CD4-positive, alpha-beta T cell treated with Interleukin-17A for 1 hour (primary cell): ENCODE measurements at regions not wholly inside any gene's neighbourhood (a gene's known extent, or its start where the extent isn't known, plus 50 kb on each side); places are given as distances from the start of the nearest gene placed in this dataset.

ENCODE experiments used
- DNase-seq: peaks from one replicate; pipeline ENCODE4 v3.0.0-alpha.2; 2020

DNA sequence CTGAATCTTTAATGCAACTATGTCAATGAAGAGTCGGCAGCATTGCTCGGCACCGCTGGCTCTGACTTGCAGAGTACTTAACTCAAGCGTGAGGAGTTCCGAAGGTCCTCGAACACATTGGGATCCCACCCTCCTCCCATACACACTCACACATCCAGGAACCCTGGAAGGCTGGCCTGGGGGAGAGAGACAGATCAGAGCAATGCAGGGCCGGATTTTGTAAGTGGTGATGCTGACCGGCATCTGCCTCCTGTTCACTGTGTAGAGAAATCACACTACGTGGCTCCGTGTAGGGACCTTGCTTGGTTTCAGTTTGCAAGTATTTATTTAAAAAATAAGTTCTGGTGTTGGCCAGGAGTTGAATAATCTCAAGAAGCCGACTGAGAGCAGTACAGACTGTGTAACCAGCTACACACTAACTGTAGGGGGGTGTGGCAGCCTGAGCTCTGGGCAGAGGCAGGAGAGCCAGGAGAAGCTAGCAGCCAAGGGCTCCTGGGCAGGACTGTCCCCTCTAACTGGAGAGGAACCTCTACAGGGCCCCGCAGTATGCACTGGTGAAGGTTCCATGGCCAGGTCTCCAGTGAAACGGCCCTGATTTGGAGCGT, 190.2 kb upstream of the TNRC6C start:
- DNase-seq, result no peak

DNA sequence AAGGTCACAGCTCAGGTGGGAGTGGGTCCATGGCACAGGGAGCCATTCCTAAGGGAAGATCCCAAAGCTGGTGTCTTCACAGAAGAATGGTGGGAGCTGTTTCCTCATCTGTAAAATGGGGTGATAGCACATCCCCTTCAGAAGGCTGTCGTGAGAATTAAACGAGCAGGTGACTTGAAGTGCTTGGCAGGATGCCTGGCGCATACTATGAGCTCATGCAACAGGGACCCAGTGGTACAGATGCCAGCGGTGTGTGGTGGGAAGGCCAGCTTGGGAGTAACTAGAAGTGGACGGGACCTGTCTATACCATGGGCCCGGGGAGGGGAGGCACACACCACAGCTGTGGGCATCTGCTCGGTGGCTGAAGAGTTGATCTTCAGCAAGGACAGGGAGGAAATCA, 189.3 kb upstream of the TNRC6C start:
- DNase-seq, result no peak

DNA sequence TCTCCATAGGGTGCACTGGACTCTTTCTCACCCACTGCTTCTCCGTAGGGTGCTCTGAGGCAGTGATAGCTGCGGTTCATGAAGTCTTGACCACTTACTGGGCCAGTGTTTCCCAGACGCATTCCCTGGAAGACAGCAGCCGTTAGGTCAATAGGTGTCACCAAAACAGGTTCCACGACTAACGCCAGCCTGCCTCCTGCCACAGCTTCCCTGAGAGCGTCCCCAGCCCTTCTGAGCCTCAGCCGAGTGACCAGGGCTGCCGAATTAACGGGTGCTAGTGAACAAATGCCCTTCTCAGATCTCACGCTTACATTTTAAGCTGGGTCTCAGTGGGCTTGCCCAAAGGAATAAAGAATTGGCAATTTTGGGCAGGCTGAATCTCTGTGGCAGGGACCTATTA, 188.7 kb upstream of the TNRC6C start:
- DNase-seq, result no peak

DNA sequence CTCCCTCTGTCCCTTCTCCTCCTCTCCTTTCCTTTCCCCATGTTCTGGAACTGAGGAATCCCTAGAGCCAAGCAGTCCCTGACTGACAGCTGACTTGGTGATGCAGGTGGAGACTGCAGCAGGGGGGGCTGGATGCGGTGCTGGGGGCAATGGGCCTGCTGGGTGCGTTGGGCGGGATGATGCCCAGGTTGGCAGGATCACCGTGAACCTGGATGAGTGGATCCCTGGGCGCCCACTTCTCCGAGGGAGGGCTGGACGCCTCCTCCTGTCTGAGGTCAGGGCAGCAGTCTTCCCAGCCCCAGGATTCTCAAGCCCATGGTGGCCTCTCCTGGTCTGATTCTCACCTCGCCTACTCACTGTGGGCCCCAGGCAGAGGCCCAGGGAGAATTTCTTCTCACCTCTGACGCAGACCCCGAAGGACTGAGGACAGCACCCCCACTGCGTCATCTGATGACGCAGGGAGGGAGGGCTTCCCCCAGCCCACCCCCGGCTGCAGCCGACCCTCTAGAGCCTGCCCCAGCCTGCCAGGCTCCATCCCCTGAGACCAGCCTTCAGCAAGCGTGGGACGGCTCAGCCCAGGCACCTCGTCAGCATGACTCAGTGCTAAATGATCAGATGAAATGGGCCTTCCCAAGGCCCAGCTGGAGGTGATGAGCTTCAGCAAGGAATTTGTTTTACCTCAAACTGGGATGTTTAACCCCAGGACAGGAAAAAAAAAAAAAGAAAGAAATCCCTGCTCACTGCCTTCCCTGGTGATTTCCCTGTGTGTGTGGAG, 188.0 kb upstream of the TNRC6C start:
- DNase-seq, result no peak

GRCh38 chr17:77771145-77771544, 187.4 kb upstream of the TNRC6C start:
- DNase-seq, result no peak

DNA sequence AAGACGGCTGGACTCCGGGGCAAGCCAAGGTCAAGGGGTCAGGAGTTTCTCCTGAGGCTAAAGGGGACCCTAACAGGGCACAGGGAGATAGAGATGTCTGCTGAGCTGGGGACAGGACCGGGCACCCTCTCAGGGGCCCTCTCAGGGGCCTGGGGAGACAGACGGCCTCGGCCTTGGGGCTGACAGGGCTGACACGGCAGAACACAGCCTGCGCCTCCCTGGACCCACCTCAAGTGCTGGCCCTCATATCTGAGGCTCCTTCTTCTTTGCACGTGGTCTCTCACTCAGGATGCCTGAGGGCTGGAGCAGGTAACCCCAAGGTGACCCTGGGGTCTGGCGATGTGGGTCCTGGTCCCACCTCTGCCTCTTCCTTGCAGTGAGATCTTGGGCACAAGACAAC, 186.9 kb upstream of the TNRC6C start:
- DNase-seq, result no peak

DNA sequence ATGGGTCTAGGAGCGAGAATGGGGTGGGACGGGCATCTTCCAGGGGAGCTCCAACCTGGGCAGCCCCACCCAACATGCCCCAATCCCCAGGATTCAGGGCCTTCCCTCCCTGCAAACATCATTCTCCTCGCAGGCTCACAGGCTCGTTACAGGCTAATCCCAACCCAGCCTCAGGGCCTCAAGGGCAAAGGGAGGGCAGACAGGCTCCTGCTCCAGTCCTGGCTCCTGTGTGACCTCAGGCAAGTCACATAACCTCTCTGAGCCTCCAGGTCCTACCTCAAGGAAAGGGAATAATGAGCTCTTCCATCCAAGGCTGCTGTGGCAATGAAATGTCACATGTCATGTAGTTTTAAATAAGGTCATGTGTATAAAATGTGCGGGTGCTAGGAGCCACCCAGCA, 186.5 kb upstream of the TNRC6C start:
- DNase-seq, result no peak

- peak; percentile 74 for DNase-seq
These were observed 186.0 kb upstream of the TNRC6C start for GRCh38 chr17:77772461-77772897.

- DNase-seq, result no peak
These were observed 185.6 kb upstream of the TNRC6C start for GRCh38 chr17:77772899-77773358.

DNA sequence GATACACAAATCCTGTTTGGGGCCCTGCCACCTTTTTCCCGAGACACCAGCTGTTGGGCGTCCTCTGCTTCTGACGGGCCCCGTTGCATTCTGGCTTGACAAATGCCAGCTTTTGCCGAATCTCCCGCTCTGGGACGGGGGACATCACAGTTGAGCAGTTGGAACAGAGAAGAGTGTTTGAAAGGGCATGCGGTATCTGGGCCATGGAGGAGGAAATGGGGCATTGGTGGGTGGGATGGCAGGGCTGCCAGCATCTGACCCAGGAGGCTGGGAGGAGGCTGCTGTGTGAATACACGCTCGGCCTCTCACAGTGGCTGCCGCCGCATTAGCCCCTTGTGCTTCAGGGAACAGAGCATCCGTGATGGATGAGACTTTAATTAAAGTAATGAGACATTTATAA, 184.3 kb upstream of the TNRC6C start:
- DNase-seq, result no peak

DNA sequence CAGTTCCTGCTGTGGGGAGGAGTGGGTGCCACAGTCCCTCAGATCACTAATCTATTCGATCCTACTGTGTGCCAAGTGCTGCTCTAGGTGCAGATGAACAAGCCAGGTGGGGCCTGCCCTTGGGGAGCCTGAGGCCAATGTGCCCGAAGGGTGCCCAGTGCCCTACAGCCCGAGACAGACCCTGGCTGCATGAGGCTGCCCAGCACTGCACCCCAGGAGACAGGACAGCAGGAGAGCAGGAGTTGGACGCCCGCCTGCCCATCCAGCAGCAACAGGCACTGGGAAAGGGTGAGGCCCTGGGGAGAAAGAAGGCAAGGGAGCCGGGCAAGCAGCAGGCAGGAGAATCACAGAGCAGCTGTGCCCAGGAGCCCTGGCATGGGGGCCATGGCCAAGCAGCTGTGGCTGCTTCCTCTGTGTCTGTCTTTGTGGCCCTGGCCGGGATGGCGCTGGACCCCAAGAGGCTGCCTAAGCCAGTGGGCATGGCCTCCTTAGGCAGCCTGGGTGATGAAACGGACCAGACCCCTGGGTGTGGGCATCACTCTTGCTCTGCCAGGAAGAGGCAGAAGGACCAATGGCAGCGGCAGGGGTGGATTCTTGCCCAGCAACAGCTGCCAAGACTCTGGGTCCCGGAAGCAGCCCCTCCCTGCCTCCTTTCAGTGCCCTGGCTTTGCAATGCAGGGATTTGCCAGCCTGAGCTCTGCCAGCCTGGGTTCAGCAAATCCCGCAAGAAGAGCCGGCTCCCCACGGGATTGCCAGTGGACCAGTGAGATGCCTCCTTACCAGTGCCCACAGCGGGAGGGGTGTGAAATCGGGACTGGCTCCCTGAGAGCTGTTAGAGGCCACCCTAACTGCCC, 179.6 kb upstream of the TNRC6C start:
- DNase-seq, result no peak

- no peak for DNase-seq
These were observed 178.6 kb upstream of the TNRC6C start for GRCh38 chr17:77779711-77780539.

DNA sequence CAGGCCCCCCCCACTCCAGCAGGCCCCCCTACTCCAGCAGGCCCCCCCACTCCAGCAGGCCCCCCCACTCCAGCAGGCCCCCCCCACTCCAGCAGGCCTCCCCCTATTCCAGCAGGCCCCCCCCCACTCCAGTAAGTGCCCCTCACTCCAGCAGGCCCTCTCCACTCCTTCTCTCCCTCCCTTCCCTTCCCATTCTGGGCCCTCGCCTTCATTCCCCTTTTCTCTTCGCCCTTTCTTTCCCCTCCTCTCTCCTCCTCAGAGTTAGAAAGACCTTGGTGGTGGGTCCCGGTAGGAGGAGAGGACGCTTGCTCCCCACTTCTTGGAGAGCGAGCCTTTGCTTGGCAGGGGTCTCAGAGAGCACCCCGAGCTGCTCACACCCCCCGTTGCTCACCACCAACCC, 177.0 kb upstream of the TNRC6C start:
- DNase-seq, result no peak

DNA sequence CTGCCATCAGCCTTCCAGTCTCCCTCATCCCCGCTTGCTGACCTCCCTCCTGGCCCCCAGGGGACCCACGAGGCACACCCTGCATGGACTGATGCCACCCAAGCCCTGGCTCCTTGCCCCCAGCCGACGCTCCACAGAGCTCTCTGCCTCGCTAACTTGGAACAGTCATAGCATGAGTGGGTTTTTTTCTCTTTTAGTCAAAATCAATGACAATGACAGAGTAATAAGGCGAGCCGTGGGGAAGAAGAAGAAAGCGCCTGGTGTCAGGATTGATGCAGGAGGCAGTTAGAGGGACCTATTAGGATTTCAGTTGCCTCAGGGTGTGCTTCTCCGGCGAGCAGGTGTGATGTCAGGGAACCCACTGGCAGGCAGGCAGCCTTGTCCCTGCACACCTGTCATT, 176.3 kb upstream of the TNRC6C start:
- no peak for DNase-seq

- DNase-seq, result no peak
These were observed 175.9 kb upstream of the TNRC6C start for GRCh38 chr17:77782611-77783010.

DNA sequence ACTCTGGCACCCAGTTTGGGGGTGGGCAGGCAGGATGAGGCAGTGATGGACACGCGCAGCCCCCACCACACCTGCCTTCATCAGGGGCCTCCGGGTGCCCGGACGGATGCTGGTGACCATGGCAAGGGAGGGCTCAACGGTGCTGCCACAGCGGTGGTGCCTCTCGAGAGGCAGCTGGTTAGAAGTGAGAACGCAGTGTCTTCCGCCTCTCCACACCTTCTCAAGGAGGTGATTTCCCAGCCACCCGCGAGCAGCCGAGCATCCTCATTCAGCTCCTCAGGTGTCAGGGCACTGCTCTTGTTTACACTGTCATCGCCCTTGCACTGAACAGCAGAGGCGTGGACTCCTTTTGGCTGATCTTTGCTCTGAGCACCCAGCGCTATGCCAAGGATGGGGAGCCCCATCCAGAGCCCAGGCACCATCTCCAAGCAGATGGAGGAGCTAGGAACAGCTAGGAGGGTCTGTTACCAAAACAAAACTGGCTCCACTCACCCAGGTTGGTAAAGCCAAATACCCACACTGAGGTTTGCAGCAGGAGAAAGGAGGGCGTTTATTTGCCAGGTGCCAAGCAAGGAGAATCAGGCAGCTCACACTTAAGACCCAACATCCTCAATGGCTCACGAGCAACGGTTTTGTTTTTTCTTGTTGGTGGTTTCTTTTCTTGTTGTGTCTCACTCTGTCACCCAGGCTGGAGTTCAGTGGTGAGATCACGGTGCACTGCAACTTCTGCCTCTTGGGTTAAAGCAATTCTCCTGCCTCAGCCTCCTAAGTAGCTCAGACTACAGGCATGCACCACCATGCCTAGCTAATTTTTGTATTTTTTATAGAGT, 174.3 kb upstream of the TNRC6C start:
- peak; percentile 86 for DNase-seq

GRCh38 chr17:77785312-77785905, 173.1 kb upstream of the TNRC6C start:
- no peak for DNase-seq

DNA sequence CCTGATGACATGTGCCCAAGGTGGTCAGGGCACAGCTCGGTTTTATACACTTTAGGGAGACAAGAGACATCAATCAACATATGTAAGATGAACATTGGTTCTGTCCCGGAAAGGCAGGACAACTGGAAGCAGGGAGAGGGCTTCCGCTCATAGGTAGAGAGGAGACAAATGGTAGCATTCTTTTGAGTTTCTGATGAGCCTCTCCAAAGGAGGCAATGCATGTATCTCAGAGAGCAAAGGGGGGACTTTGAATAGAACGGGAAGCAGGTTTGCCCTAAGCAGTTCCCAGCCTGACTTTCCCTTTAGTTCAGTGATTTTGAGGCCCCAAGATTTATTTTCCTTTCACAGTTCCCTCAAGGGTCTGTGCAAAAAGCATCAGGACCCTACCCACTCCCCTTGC, 172.4 kb upstream of the TNRC6C start:
- no peak for DNase-seq

GRCh38 chr17:77786740-77787505, 171.6 kb upstream of the TNRC6C start:
- no peak for DNase-seq

GRCh38 chr17:77790143-77790829, 168.2 kb upstream of the TNRC6C start:
- DNase-seq, result no peak
